Esophagus muscularis mucosa (tissue), 4 donors: ENCODE measurements at regions not wholly inside any gene's neighbourhood (a gene's known extent, or its start where the extent isn't known, plus 50 kb on each side); places are given as distances from the start of the nearest gene placed in this dataset.

Source experiments
- CTCF ChIP-seq, 3 experiments: fragments of 200-600 bp in 2 of 3; fragments of 450-650 bp in 1 of 3; sonication (generic) in 2 of 3; IDR thresholded peaks; one replicate each; pipeline ENCODE4 v1.5.1; 2017 to 2019; ENCODE audit warnings: antibody characterized with exemption in 3 of 3, mild to moderate bottlenecking in 2 of 3, moderate library complexity in 1 of 3
- EP300 ChIP-seq: sonication (generic); formaldehyde crosslinking; IDR thresholded peaks from one replicate; pipeline ENCODE4 v1.6.1; 2017; ENCODE audit warnings: antibody characterized with exemption
- POLR2A ChIP-seq: fragments of 450-650 bp; IDR thresholded peaks from one replicate; pipeline ENCODE4 v1.6.1; 2017; ENCODE audit warnings: antibody characterized with exemption, moderate library complexity, mild to moderate bottlenecking, low read depth
- POLR2AphosphoS5 ChIP-seq, 2 donors: sonication (generic); formaldehyde crosslinking; IDR thresholded peaks; one replicate each; pipeline ENCODE4 v1.6.1; 2017; ENCODE audit warnings: antibody characterized with exemption in 2 of 2

DNA sequence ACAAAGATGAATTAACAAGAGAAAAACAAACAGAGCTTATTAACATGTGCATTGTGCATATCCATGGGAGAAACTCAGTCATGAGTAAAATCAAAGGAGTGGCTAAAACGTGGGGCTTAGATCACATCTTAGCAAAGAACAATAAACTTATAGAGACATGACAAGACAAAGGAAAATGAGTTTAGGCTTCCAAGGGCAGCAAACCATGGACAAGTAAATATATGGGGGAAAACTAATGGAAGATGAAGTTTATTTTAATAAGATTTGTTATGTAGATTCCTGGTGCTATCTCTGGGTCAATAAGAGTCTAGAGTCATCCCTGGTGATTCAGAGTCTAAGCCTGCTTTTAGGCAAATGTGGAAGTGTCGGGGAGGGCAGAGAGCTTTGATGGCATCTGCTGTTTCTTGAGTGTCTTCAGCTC lies 87.2 kb upstream of the PLPP4 start:
- no peak for TF ChIP-seq CTCF (IDR thresholded peaks at IDR 0.05)
- no peak for TF ChIP-seq POLR2A
- TF ChIP-seq EP300: no peak
- TF ChIP-seq POLR2AphosphoS5 (IDR thresholded peaks at IDR 0.05): no peak
